Neural cell (in vitro differentiated cells): ENCODE measurements at regions not wholly inside any gene's neighbourhood (a gene's known extent, or its start where the extent isn't known, plus 50 kb on each side); places are given as distances from the start of the nearest gene placed in this dataset.
"Not testable (repeated sequence)": the region's sequence is repeated elsewhere in the genome, so short reads cannot be mapped to it uniquely, and the experiment has no call there.

ENCODE experiments used
- H2AFZ ChIP-seq: fragments of 200-600, 300-800 bp; sonication (generic), shearing (Covaris generic); 2 replicates; pipeline ENCODE4 v1.6.0; 2014; ENCODE audit warnings: low read depth, mild to moderate bottlenecking, antibody characterized with exemption, low read length, moderate library complexity
- H3F3A ChIP-seq: fragments of 200-600 bp; shearing (Covaris generic); 2 replicates; pipeline ENCODE4 v1.6.1; 2016; ENCODE audit warnings: mild to moderate bottlenecking, moderate library complexity, mixed read lengths, antibody characterized with exemption, low read length; ENCODE audit not compliant: insufficient read depth, poor library complexity, severe bottlenecking
- H3K27ac ChIP-seq: fragments of 200-600, 300-800 bp; sonication (generic), shearing (Covaris generic); 2 replicates; pipeline ENCODE4 v1.5.1; 2014; ENCODE audit warnings: mild to moderate bottlenecking, low read length, moderate library complexity
- H3K27me3 ChIP-seq: fragments of 300-800, 200-600 bp; sonication (generic), shearing (Covaris generic); 2 replicates; pipeline ENCODE4 v1.6.0; 2014; ENCODE audit warnings: mild to moderate bottlenecking, low read depth, low read length, moderate library complexity; ENCODE audit not compliant: insufficient read depth
- H3K36me3 ChIP-seq: fragments of 300-800, 200-600 bp; sonication (generic), shearing (Covaris generic); 2 replicates; pipeline ENCODE4 v1.5.1; 2014; ENCODE audit warnings: mild to moderate bottlenecking, antibody characterized with exemption, low read length, moderate library complexity; ENCODE audit not compliant: insufficient read depth
- H3K4me2 ChIP-seq: fragments of 300-800, 200-600 bp; sonication (generic), shearing (Covaris generic); 2 replicates; pipeline ENCODE4 v1.6.0; 2014; ENCODE audit warnings: mild to moderate bottlenecking, low read length
- H3K4me3 ChIP-seq: fragments of 300-800, 200-600 bp; sonication (generic), shearing (Covaris generic); 2 replicates; pipeline ENCODE4 v1.5.1; 2014; ENCODE audit warnings: mild to moderate bottlenecking, low read length, moderate library complexity
- H3K79me2 ChIP-seq: fragments of 200-600 bp; shearing (Covaris generic); replicated peaks from 2 replicates; pipeline ENCODE4 v1.6.0; 2014; ENCODE audit warnings: mild to moderate bottlenecking, low read length, moderate library complexity; ENCODE audit not compliant: insufficient read depth
- H3K9ac ChIP-seq: fragments of 300-800, 200-600 bp; sonication (generic), shearing (Covaris generic); 2 replicates; pipeline ENCODE4 v1.6.1; 2016; ENCODE audit warnings: mild to moderate bottlenecking, low read length, mixed read lengths
- H3K9me2 ChIP-seq: fragments of 200-600 bp; shearing (Covaris generic); 2 replicates; pipeline ENCODE4 v1.6.1; 2016; ENCODE audit warnings: mild to moderate bottlenecking, low read length, mixed read lengths; ENCODE audit not compliant: insufficient read depth
- H3K9me3 ChIP-seq: fragments of 200-600, 300-800 bp; sonication (generic), shearing (Covaris generic); 2 replicates; pipeline ENCODE4 v1.6.1; 2016; ENCODE audit warnings: mild to moderate bottlenecking, mixed run types, low read length, moderate library complexity, mixed read lengths
- H4K20me1 ChIP-seq: fragments of 200-600 bp; shearing (Covaris generic); 2 replicates; pipeline ENCODE4 v1.6.1; 2016; ENCODE audit warnings: mild to moderate bottlenecking, mixed run types; ENCODE audit not compliant: insufficient read depth
- EP300 ChIP-seq: fragments of 450-650 bp; conservative IDR thresholded peaks from 2 replicates; pipeline ENCODE4 v1.6.1; 2014; ENCODE audit warnings: antibody characterized with exemption, mild to moderate bottlenecking, moderate library complexity; ENCODE audit not compliant: poor library complexity, severe bottlenecking
- POLR2AphosphoS5 ChIP-seq: IDR thresholded peaks from 2 replicates; pipeline ENCODE4 v1.6.1; 2012
- REST ChIP-seq: IDR thresholded peaks from 2 replicates; pipeline ENCODE4 v1.6.1; 2012; ENCODE audit warnings: borderline replicate concordance

- H3K9me2 ChIP-seq, H3K36me3 ChIP-seq, H3K9ac ChIP-seq, H3F3A ChIP-seq, H3K27ac ChIP-seq, H3K4me3 ChIP-seq, H3K4me2 ChIP-seq, H4K20me1 ChIP-seq, H3K9me3 ChIP-seq, H3K79me2 ChIP-seq, H3K27me3 ChIP-seq, H2AFZ ChIP-seq: not testable (repeated sequence)
- TF ChIP-seq EP300 = peak; percentile 64
- peak; percentile 74 for TF ChIP-seq REST
Observed at GRCh38 chr9:66795723-66796503, 104.6 kb upstream of the ZNF658 start.

- not testable (repeated sequence) for H3K36me3 ChIP-seq, H3K79me2 ChIP-seq, H3K4me2 ChIP-seq, H2AFZ ChIP-seq, H3K27me3 ChIP-seq, H3K9me3 ChIP-seq, H3F3A ChIP-seq, H4K20me1 ChIP-seq, H3K9me2 ChIP-seq, H3K9ac ChIP-seq
- H3K4me3 ChIP-seq = peak overlapping the region; percentile 30
- H3K27ac ChIP-seq = peak overlapping the region; percentile 42
- TF ChIP-seq EP300 = peak; percentile 53
- peak; percentile 19 for TF ChIP-seq POLR2AphosphoS5
Observed at GRCh38 chr9:66797905-66798616, 102.5 kb upstream of the ZNF658 start.

GRCh38 chr9:66803619-66804018 is 96.9 kb upstream of the ZNF658 start:
- not testable (repeated sequence) for H2AFZ ChIP-seq, H3K4me2 ChIP-seq, H3F3A ChIP-seq, H3K36me3 ChIP-seq, H3K9me2 ChIP-seq, H3K27ac ChIP-seq, H3K9ac ChIP-seq, H3K27me3 ChIP-seq, H3K9me3 ChIP-seq, H3K79me2 ChIP-seq, H4K20me1 ChIP-seq, H3K4me3 ChIP-seq

- not testable (repeated sequence) for H3F3A ChIP-seq, H3K9me3 ChIP-seq, H3K4me2 ChIP-seq, H3K79me2 ChIP-seq, H2AFZ ChIP-seq, H4K20me1 ChIP-seq, H3K9ac ChIP-seq, H3K9me2 ChIP-seq, H3K4me3 ChIP-seq, H3K36me3 ChIP-seq, H3K27me3 ChIP-seq, H3K27ac ChIP-seq
Observed at GRCh38 chr9:66810247-66810646, 90.3 kb upstream of the ZNF658 start.

- H4K20me1 ChIP-seq, H3K4me3 ChIP-seq, H3K9ac ChIP-seq, H3K4me2 ChIP-seq, H3K36me3 ChIP-seq, H3K27ac ChIP-seq, H3K9me2 ChIP-seq, H3K79me2 ChIP-seq, H3K9me3 ChIP-seq, H2AFZ ChIP-seq, H3K27me3 ChIP-seq, H3F3A ChIP-seq: not testable (repeated sequence)
Observed at GRCh38 chr9:66812367-66812766, 88.2 kb upstream of the ZNF658 start.

- H4K20me1 ChIP-seq, H2AFZ ChIP-seq, H3K4me2 ChIP-seq, H3K36me3 ChIP-seq, H3K27ac ChIP-seq, H3K79me2 ChIP-seq, H3K9ac ChIP-seq, H3K4me3 ChIP-seq, H3K9me3 ChIP-seq, H3K9me2 ChIP-seq, H3K27me3 ChIP-seq, H3F3A ChIP-seq: not testable (repeated sequence)
Observed at GRCh38 chr9:66812967-66813366, 87.6 kb upstream of the ZNF658 start.
